ENCODE measurements at regions not wholly inside any gene's neighbourhood (a gene's known extent, or its start where the extent isn't known, plus 50 kb on each side); places are given as distances from the start of the nearest gene placed in this dataset.
"Not testable (repeated sequence)": the region's sequence is repeated elsewhere in the genome, so short reads cannot be mapped to it uniquely, and the experiment has no call there.

DNA sequence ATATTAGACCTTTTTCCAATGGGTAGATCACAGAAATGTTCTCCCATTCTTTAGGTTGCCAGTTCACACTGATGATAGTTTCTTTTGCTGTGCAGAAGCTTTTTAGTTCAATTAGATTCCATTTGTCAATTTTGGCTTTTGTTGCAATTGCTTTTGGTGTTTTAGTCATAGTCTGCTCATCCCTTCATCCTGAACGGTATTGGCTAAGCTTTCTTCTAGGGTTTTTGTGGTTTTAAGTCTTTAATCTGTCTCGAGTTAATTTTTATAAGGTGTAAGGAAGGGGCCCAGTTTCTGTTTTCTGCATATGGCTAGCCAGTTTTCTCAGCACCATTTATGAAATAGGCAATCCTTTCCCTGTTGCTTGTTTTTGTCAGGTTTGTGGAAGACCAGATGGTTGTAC, 564.3 kb upstream of the ZNF337 start:
- H3K36me3 Mint-ChIP-seq; H3K4me1 Mint-ChIP-seq; H3K27me3 Mint-ChIP-seq; H3K9me3 Mint-ChIP-seq (ENCODE audit: low read depth); ATAC-seq; H3K4me3 Mint-ChIP-seq; H3K27ac Mint-ChIP-seq; DNase-seq; CTCF ChIA-PET: not testable (repeated sequence)

DNA sequence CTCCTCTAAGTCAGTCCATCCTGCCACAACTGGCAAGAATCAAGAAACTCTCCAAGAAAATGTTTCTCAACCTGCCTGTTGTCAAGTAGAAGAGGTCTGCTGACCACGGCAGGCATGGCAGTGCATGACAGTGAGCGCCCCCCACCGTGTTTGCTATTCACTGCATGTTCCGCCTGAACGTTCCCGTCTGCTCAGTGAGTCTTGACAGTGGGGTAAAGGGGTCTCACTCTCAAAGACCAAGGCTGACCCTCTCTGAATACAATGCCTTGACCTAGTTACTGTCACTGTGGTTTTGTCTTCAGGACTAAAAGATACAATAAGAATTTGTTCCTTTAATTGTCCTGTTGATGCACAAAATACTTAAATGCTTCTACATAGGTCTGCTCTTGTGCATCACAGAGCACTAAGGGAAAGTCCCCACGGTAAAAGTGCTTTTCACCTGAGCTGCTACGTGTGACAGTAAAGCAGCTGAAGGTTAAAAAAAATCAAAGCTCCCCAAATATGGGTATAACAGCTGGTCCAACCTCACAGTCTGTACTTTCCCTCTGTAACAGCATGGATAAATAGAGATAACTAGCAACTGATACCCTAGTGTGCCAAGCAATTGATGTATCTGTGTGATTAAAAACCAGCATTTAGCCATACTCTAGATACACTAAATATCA, 555.8 kb upstream of the ZNF337 start:
- H3K9me3 Mint-ChIP-seq (ENCODE audit: low read depth); H3K4me3 Mint-ChIP-seq; CTCF ChIA-PET; DNase-seq; H3K4me1 Mint-ChIP-seq; H3K36me3 Mint-ChIP-seq; H3K27ac Mint-ChIP-seq; ATAC-seq; H3K27me3 Mint-ChIP-seq: not testable (repeated sequence)

DNA sequence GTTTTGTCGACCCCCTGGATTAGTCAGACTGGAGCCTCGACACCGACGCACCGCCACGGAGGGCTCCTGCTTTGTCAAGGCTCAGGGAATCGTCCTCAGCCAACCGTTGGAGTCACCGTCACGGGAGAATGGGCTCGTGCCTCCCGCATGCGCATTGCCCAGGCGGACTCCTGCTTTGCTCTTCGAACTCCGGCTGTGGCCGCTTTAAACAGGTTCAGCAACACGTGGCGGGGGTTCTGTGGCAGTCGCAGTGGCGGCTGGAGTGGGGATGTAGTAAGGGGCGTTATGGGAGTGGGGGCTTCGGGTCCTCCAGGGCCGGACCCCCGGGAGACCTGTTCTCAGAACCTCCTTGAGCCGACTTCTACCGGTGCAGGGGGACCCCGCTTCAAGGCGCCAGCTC, 554.7 kb upstream of the ZNF337 start:
- H3K9me3 Mint-ChIP-seq (ENCODE audit: low read depth); ATAC-seq; H3K4me3 Mint-ChIP-seq; H3K36me3 Mint-ChIP-seq; CTCF ChIA-PET; H3K27ac Mint-ChIP-seq; DNase-seq; H3K4me1 Mint-ChIP-seq; H3K27me3 Mint-ChIP-seq: not testable (repeated sequence)

DNA sequence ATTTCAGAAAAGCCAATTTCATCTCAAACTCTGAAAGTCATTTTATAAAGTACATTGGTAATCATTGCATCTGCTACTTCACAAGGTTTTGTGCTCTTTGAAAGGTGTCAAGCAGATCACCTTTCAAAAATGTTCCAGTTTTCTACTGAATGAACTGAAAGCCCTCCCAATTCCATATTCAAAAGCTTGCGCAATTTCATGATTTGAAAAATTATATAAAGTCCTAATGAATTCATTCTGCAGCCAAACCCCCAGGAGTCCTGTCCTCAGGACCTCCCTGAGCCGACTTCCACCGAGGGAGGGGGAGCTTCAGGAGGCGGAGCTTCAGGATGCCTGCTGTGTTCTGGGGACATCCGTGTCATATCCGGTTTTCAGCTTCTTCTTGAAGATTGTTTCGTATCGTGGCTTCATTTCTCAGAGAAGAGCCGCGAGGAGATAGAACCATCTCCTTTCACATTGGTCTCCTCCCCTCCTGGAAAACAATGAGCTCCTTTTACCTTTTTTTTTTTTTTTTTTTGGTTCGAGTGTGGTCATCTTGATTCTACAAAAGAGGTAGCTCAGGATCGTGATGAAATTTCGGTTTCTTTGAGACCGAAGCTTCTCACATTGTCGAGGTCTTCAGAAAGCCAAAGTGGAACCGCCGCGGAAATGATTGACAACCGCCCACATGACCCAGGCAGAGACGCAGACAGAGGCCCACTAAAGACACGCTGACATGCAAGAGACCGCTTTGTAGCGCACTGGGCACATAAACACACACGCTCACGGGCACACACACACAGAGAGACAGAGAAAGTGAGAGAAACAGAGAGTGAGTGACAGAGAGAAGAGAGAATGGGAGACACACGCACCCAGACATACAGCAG, 553.8 kb upstream of the ZNF337 start:
- H3K27me3 Mint-ChIP-seq; H3K4me1 Mint-ChIP-seq; H3K4me3 Mint-ChIP-seq; ATAC-seq; H3K36me3 Mint-ChIP-seq; H3K27ac Mint-ChIP-seq; DNase-seq; H3K9me3 Mint-ChIP-seq (ENCODE audit: low read depth); CTCF ChIA-PET: not testable (repeated sequence)

DNA sequence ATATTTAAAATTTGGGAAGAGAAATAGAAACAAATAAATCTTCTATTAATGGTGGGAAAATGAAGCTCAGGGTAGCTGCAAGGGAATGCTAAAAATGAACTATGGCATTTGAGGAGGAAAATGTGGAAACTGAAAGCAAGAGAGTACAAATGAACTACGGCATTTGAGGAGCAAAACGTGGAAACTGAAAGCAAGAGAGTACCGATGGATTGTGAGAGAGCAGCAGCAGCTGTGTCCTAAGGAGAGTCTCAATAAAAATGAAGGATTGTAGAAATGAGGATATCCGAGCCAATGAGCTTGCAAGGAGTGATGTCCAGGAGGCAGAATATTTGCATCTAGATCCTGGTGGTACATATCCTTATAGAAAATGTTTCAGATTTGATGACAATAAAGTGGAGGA, 547.1 kb upstream of the ZNF337 start:
- no peak for ATAC-seq
- Mint-ChIP-seq H3K27ac (no peak overlapping the region), H3K4me3 (no peak overlapping the region), H3K9me3 (ENCODE audit: low read depth) (peaks cover 2% of the 10 kb centered on the region), H3K27me3 (no peaks in the 10 kb centered on the region), H3K36me3 (no peaks in the 10 kb centered on the region), H3K4me1 (no peaks in the 10 kb centered on the region)
- CTCF ChIA-PET, result no interaction called here
- DNase-seq, result no peak

DNA sequence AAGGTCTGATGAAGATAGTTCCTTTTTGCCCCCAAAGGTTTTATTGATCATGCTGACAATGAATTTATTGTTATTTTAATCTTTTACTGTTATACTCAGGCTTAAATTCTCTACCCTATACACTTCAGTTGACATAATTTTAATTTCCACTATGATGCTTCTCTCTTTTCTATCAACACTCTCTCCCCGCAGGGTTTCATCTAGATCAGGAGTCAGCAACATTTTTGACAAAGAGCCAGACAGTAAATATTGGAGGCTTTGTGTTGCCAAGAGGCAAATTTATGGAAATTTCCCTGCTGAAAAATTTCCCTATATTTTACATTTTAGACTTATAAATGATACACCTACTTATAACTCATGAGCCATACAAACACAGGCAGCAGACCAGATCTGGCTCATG, 524.0 kb upstream of the ZNF337 start:
- DNase-seq; H3K27me3 Mint-ChIP-seq; ATAC-seq; H3K36me3 Mint-ChIP-seq; H3K4me3 Mint-ChIP-seq; H3K27ac Mint-ChIP-seq; H3K4me1 Mint-ChIP-seq; CTCF ChIA-PET; H3K9me3 Mint-ChIP-seq (ENCODE audit: low read depth): not testable (repeated sequence)

DNA sequence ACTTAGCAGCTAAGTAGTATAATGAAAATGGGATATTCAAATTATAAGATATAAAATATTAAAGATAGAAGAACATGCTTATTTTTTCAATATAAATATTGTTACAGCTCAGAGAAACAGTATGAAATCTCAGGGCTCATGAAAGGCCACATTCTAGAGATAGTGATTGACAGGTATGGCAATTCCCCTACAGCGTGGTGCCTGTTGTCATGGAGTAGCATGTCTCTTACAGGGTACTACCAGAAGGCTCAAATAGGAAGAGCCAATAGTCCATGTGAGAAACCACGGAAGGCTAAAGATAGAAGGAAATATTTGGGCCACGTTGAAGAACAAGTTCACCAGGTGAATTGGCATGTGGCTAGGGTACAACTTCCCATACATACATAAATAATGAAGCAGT, 522.9 kb upstream of the ZNF337 start:
- H3K27me3 Mint-ChIP-seq; H3K4me3 Mint-ChIP-seq; H3K9me3 Mint-ChIP-seq (ENCODE audit: low read depth); H3K36me3 Mint-ChIP-seq; H3K4me1 Mint-ChIP-seq; H3K27ac Mint-ChIP-seq; ATAC-seq; CTCF ChIA-PET; DNase-seq: not testable (repeated sequence)

DNA sequence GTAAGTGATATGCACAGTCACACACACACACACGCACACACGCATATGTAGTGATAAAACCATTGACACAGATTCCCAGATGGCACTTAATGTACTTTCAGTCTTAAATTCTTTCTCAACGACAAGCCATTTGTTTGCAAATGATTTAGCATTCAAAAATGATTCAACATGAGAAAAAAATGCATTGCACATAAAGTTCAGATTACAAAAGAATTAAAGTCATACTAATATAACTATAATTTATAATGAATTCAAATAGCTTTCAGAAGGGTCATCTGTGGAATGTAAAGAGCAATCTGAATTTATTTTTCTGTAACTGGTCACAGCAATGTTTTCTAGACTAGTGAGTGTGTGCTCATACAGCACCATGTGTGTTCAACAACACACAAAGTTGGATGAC, 521.6 kb upstream of the ZNF337 start:
- H3K4me1 Mint-ChIP-seq, result no peaks in the 10 kb centered on the region
- ATAC-seq (no peak), DNase-seq (no peak)
- no peak overlapping the region for H3K4me3 Mint-ChIP-seq
- no peak overlapping the region for H3K27ac Mint-ChIP-seq
- CTCF ChIA-PET, result no interaction called here
- H3K36me3 Mint-ChIP-seq, result no peaks in the 10 kb centered on the region
- no peaks in the 10 kb centered on the region for H3K27me3 Mint-ChIP-seq
- H3K9me3 Mint-ChIP-seq (ENCODE audit: low read depth), result peaks cover 3% of the 10 kb centered on the region

DNA sequence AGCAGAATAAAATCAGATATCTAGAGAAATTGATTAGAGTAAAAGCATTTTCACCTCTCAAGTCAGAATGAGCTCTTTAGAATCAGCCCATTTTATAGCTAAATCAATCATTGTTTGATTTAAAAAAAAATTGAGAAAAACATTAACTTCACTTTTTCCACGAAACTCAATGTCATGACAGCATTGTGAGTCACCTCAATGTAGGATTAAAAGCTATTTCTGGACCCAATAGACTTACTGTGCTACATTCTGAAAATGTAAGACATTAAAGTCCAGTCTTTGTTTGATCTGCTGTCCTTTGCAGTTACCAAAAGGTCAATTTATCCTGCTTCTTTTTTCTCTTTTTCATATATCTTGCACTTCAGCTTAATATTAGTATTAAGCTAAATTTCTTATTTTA, 519.4 kb upstream of the ZNF337 start:
- Mint-ChIP-seq H3K27me3 (no peaks in the 10 kb centered on the region), H3K4me1 (no peaks in the 10 kb centered on the region), H3K9me3 (ENCODE audit: low read depth) (peaks cover 3% of the 10 kb centered on the region), H3K27ac (no peak overlapping the region), H3K36me3 (no peaks in the 10 kb centered on the region), H3K4me3 (no peak overlapping the region)
- CTCF ChIA-PET, result no interaction called here
- ATAC-seq (no peak), DNase-seq (no peak)

DNA sequence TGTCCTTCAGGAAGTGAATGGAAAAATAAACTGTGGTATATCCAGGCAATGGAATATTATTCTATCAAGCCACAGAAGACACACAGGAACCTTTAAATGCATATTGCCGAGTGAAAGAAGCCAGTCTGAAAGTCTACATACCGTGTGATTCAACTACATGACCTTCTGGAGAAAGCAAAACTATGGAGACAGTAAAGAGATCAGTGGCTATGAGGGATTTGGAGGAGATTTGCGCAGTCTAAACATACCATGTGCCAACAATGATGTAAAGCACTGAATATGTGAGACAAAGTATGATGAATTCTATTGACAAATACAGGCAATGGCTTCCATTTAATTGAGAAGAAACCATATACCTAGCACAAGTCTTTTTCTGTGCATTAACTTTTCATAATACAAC, 518.3 kb upstream of the ZNF337 start:
- CTCF ChIA-PET, result no interaction called here
- H3K9me3 Mint-ChIP-seq (ENCODE audit: low read depth), result peaks cover 3% of the 10 kb centered on the region
- DNase-seq, result no peak
- no peak overlapping the region for H3K4me3 Mint-ChIP-seq
- no peaks in the 10 kb centered on the region for H3K36me3 Mint-ChIP-seq
- H3K4me1 Mint-ChIP-seq, result no peaks in the 10 kb centered on the region
- H3K27ac Mint-ChIP-seq, result no peak overlapping the region
- peaks cover 5% of the 10 kb centered on the region for H3K27me3 Mint-ChIP-seq
- ATAC-seq, result no peak

DNA sequence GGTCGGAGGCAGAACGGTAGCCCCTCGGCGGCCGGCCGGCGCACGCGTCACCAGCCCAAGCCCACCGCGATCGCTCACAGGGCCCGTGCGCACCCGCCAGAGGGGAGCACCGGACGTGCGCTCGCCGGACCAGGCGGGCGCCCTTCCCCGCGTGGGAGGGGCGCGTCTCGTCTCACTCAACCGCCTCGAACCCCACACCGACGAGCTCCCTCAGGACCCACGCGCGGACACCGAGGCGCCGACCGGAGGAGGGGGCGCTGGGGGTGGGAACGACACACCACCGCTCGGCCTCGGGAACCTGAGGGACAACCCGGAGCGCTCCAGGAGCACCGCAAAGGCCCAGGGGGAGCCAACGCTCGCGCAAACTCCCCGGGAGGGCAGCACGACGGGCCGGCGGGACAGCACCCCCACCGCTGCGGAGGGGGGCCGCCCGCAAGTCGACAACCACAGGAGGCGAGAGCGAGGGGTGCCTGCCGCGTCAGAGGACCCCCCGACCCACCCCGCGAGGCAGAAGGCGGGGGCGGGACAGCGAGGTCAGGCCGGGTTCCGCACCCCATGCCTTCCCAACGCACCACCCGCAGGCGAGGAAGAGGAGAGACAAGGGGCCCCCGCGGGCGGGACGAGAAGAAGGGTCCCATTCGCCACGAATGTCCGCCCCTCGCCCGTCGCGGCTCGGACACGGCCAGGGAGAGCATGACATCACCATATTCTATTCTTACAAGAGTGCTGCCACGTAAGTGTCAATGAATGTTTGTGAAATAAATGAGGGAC, 512.7 kb upstream of the ZNF337 start:
- DNase-seq (peak; percentile 43), ATAC-seq (peak; percentile 20)
- Mint-ChIP-seq H3K4me3 (peak overlapping the region; percentile 24), H3K27ac (no peak overlapping the region), H3K36me3 (peaks cover 7% of the 10 kb centered on the region), H3K27me3 (peaks cover 18% of the 10 kb centered on the region), H3K9me3 (ENCODE audit: low read depth) (peaks cover 2% of the 10 kb centered on the region), H3K4me1 (peaks cover 4% of the 10 kb centered on the region)
- CTCF ChIA-PET, result no interaction called here

DNA sequence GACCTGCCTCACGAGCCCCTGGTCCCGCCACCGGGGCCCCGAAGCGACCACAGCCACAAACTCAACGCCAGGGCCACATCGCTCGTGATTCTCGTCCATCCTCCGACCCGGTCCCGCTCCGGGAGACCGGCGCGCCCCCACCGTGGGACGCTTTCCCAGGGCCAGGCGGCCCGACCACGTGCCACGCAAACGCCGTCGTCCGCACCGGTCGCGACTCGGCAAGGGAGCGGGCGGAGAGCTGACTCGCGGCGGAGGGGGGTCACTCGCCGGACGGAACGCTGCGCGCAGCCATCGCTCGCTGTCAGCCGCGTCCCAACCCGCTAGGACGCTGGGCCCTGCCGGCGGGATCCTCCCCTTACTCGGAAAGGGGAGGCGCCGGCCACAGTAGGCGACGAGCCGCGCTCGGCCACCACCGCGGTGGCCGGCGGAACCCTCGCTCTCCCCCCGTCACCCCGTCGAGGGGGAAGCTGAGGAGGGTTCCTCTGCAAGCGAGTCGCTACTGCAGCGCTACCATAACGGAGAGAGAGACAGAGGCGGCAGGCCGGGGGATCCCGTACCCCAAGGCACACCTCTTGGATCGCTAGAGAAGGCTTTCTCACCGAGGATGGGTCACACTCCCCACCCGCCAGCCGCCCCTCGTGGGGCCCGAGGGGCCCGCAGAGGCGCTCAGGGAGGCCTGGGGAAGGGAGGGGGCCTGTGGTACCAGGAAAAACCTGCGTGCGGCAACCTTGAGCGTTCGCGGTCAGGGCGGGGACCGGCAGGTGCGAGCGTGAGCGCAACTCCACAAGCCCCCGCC, 511.8 kb upstream of the ZNF337 start:
- no peak overlapping the region for H3K27ac Mint-ChIP-seq
- H3K36me3 Mint-ChIP-seq, result peaks cover 7% of the 10 kb centered on the region
- CTCF ChIA-PET, result no interaction called here
- DNase-seq (peak; percentile 40), ATAC-seq (peak; percentile 27)
- H3K27me3 Mint-ChIP-seq, result peaks cover 18% of the 10 kb centered on the region
- peaks cover 4% of the 10 kb centered on the region for H3K4me1 Mint-ChIP-seq
- H3K4me3 Mint-ChIP-seq, result no peak overlapping the region
- peaks cover 2% of the 10 kb centered on the region for H3K9me3 Mint-ChIP-seq (ENCODE audit: low read depth)

DNA sequence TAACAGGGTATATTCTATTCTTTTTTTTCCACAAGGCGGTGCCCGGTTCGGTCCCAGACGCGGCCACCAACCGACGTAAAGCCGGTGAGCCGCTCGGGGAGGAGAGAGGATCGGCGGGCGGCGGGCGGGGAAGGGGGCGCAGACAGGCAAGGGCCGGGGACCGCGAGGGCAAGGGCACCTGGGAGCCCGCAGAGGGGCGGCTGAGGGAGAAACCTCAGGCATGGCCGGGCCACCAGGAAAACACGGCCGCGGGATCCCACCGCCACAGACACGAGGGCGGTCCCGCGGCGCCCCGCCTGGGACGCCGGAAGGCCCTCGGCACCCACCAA, 511.3 kb upstream of the ZNF337 start:
- H3K36me3 Mint-ChIP-seq; ATAC-seq; H3K9me3 Mint-ChIP-seq (ENCODE audit: low read depth); CTCF ChIA-PET; DNase-seq; H3K4me1 Mint-ChIP-seq: not testable (repeated sequence)
- Mint-ChIP-seq H3K27ac (peak overlapping the region; percentile 66), H3K27me3 (peaks cover 18% of the 10 kb centered on the region), H3K4me3 (peak overlapping the region; percentile 21)

Measured in activated CD8-positive, alpha-beta memory T cell treated with anti-CD3 and anti-CD28 coated beads, Interleukin-2, amount 10 ng/mL, durations not matched to agents 7 days and 5 days (primary cell).